Ascending aorta (tissue), 2 donors: ENCODE measurements at regions not wholly inside any gene's neighbourhood (a gene's known extent, or its start where the extent isn't known, plus 50 kb on each side); places are given as distances from the start of the nearest gene placed in this dataset.

Experiments
- DNase-seq, 2 donors: peaks; one replicate each; pipeline ENCODE4 v3.0.0-alpha.2; 2019; ENCODE audit warnings: low spot score in 2 of 2
- H3K27ac ChIP-seq, 2 donors: fragments of 200-600 bp; sonication (generic); one replicate each; pipeline ENCODE4 v1.5.1; 2016 to 2017; ENCODE audit warnings: mild to moderate bottlenecking in 1 of 2
- H3K27me3 ChIP-seq: fragments of 200-600 bp; sonication (generic); one replicate; pipeline ENCODE4 v1.5.1; 2017
- H3K36me3 ChIP-seq, 2 donors: fragments of 200-600 bp; sonication (generic); one replicate each; pipeline ENCODE4 v1.5.1; 2016
- H3K4me1 ChIP-seq, 2 donors: fragments of 200-600 bp; sonication (generic); one replicate each; pipeline ENCODE4 v1.5.1; 2016 to 2017; ENCODE audit warnings: mild to moderate bottlenecking in 1 of 2
- H3K4me3 ChIP-seq, 2 donors: fragments of 200-600 bp; sonication (generic); one replicate each; pipeline ENCODE4 v1.5.1; 2016 to 2017; ENCODE audit warnings: mild to moderate bottlenecking in 1 of 2
- H3K9me3 ChIP-seq, 2 donors: fragments of 200-600 bp; sonication (generic); one replicate each; pipeline ENCODE4 v1.5.1; 2016
- intact Hi-C: fragments of 100-400 bp; cut with DNase I; formaldehyde crosslinking; loops from one replicate; pipeline ENCODE4 v1.15.1; 2023
- TF ChIP-seq, protein P1 (sequence below), 3 experiments: fragments of 200-600 bp in 2 of 3; fragments of 450-650 bp in 1 of 3; sonication (generic) in 2 of 3; IDR thresholded peaks; one replicate each; pipeline ENCODE4 v1.5.1; 2016 to 2019; ENCODE audit warnings: antibody characterized with exemption in 3 of 3, mild to moderate bottlenecking in 1 of 3, moderate library complexity in 1 of 3

DNA sequence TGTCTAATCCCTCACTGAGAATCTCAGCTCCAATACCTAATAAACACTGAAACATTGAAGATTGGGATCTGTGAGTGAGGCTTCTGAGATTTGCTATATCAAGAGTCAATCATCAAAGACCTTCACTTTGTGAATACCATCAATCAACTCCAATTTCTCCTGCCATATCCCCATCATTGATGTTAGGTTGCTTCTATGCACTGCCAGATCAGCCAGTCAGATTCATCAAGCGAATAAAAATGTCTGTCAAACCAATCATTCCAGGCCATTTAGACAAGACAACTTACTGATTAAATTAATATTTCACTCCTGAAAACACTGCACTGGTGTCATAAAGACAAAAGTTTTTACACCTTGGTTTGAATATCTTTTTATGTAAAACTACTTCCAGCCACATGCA lies 1295.5 kb upstream of the LRRTM1 start:
- Histone ChIP-seq H3K4me3 (no peak overlapping the region), H3K27ac (no peak overlapping the region), H3K36me3 (no peaks in the 10 kb centered on the region), H3K9me3 (no peaks in the 10 kb centered on the region), H3K4me1 (no peaks in the 10 kb centered on the region), H3K27me3 (no peaks in the 10 kb centered on the region)
- no peak for DNase-seq
- intact Hi-C loops, result no loop called here
- TF ChIP-seq, protein P1, sequence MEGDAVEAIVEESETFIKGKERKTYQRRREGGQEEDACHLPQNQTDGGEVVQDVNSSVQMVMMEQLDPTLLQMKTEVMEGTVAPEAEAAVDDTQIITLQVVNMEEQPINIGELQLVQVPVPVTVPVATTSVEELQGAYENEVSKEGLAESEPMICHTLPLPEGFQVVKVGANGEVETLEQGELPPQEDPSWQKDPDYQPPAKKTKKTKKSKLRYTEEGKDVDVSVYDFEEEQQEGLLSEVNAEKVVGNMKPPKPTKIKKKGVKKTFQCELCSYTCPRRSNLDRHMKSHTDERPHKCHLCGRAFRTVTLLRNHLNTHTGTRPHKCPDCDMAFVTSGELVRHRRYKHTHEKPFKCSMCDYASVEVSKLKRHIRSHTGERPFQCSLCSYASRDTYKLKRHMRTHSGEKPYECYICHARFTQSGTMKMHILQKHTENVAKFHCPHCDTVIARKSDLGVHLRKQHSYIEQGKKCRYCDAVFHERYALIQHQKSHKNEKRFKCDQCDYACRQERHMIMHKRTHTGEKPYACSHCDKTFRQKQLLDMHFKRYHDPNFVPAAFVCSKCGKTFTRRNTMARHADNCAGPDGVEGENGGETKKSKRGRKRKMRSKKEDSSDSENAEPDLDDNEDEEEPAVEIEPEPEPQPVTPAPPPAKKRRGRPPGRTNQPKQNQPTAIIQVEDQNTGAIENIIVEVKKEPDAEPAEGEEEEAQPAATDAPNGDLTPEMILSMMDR (IDR thresholded peaks at IDR 0.05), result no peak

- H3K4me3 ChIP-seq, result no peak overlapping the region
- no peaks in the 10 kb centered on the region for H3K27me3 ChIP-seq
- TF ChIP-seq, protein P1 (IDR thresholded peaks at IDR 0.05), result no peak
- no peaks in the 10 kb centered on the region for H3K36me3 ChIP-seq
- intact Hi-C loops, result no loop called here
- H3K4me1 ChIP-seq, result no peaks in the 10 kb centered on the region
- no peaks in the 10 kb centered on the region for H3K9me3 ChIP-seq
- DNase-seq, result no peak
- H3K27ac ChIP-seq, result no peak overlapping the region
Measured at GRCh38 chr2:81598453-81598852, 1293.9 kb upstream of the LRRTM1 start.

GRCh38 chr2:81589406-81589805 lies 1284.9 kb upstream of the LRRTM1 start:
- intact Hi-C loops, result no loop called here
- H3K27me3 ChIP-seq, result no peaks in the 10 kb centered on the region
- H3K4me3 ChIP-seq, result no peak overlapping the region
- DNase-seq, result no peak
- H3K27ac ChIP-seq, result no peak overlapping the region
- no peaks in the 10 kb centered on the region for H3K4me1 ChIP-seq
- no peaks in the 10 kb centered on the region for H3K9me3 ChIP-seq
- no peaks in the 10 kb centered on the region for H3K36me3 ChIP-seq
- TF ChIP-seq, protein P1 (IDR thresholded peaks at IDR 0.05), result no peak

DNA sequence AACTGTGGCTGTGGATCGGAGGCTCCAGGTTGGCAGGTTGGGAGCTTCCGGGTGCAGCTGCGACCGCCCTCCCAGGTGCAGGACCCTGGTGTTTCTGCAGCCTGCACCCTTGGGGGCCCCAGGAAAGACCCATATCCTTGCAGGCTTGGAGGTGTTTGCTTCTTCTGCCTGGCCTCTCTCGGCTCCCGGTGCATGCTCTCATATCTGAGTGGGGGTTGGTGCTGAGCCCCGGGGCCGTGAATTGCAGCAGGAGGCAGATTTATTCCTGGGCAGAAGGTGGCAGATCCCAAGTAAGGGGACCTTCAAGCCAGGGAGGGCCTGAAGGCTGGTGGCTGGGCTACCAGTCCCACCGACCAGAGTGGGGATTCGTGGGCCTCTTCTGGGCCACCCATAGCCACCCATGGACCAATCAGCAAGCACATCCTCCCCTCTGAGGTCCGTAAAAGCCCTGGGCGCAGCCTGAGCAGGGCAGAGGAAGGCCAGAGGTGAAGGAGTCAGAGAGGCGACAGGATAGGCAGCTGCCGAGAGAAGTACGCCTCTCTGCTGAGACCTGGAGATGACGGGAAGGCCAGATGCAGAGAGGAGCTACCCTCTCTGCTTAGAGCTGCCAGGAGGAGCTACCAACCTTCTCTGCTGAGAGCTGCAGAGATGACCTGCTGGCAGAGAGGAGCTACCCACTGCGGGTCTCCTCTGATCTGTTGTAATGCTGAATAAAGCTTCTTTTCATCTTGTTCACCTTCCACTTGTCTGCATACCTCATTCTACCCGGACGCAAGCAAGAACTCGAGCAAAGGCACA lies 1279.0 kb upstream of the LRRTM1 start:
- H3K27me3 ChIP-seq, result no peaks in the 10 kb centered on the region
- intact Hi-C loops, result no loop called here
- H3K36me3 ChIP-seq, result no peaks in the 10 kb centered on the region
- H3K9me3 ChIP-seq, result no peaks in the 10 kb centered on the region
- H3K27ac ChIP-seq, result no peak overlapping the region
- H3K4me1 ChIP-seq, result no peaks in the 10 kb centered on the region
- H3K4me3 ChIP-seq, result no peak overlapping the region
- no peak for DNase-seq
- TF ChIP-seq, protein P1 (IDR thresholded peaks at IDR 0.05), result no peak

- H3K27ac ChIP-seq, result no peak overlapping the region
- no peaks in the 10 kb centered on the region for H3K36me3 ChIP-seq
- TF ChIP-seq, protein P1 (IDR thresholded peaks at IDR 0.05), result no peak
- no peak overlapping the region for H3K4me3 ChIP-seq
- H3K4me1 ChIP-seq, result no peaks in the 10 kb centered on the region
- intact Hi-C loops, result no loop called here
- DNase-seq, result no peak
- no peaks in the 10 kb centered on the region for H3K27me3 ChIP-seq
- H3K9me3 ChIP-seq, result no peaks in the 10 kb centered on the region
Measured at GRCh38 chr2:81576713-81577112, 1272.2 kb upstream of the LRRTM1 start.
